K562 (cell line): ENCODE measurements at regions not wholly inside any gene's neighbourhood (a gene's known extent, or its start where the extent isn't known, plus 50 kb on each side); places are given as distances from the start of the nearest gene placed in this dataset.

Experiments
- ATAC-seq: fragments of 200-7000 bp; cut with Tn5 transposase; 3 replicates; pipeline ENCODE4 v1.9.1; 2020; ENCODE audit warnings: moderate library complexity
- BruUV-seq: library from RNA; stranded (reverse); fragments of 400-500 nt; replicated peaks from 2 replicates; lab custom pipeline; 2021; lab: Mats Ljungman, UMichigan
- CTCF ChIA-PET: fragments of 300-600 bp; formaldehyde crosslinking; extraction: SDS; loops from one replicate; lab custom pipeline; 2021; ENCODE audit warnings: low intra/inter-chr PET ratio; lab: Yijun Ruan, JAX
- POLR2A ChIA-PET: fragments of 300-600, 350-650 bp; sonication (Branson Sonifier 250); formaldehyde crosslinking; extraction: SDS; loops from one replicate; lab custom pipeline; 2021; ENCODE audit warnings: antibody characterized with exemption, inconsistent platforms; lab: Yijun Ruan, JAX
- DNase-seq, 4 experiments: peaks; one replicate each; pipeline versions ENCODE4 v3.0.0 to v3.0.0-alpha.2; 2011 to 2018; ENCODE audit warnings: low spot score in 3 of 4, mixed read lengths in 3 of 4; ENCODE audit errors: extremely low read depth in 1 of 4
- FAIRE-seq: peaks from 2 replicates; lab custom pipeline; 2011; peaks lifted over from hg19 to GRCh38; lab: Jason Lieb, UNC
- H2AFZ ChIP-seq: 2 replicates; pipeline ENCODE4 v1.6.0; 2011; ENCODE audit warnings: low read depth, low read length, control low read depth, inconsistent platforms
- H3K27ac ChIP-seq: fragments of 200-600 bp; 3 replicates; pipeline ENCODE4 v1.8.0; 2011; ENCODE audit warnings: low read depth, mild to moderate bottlenecking, control low read depth, inconsistent platforms, low read length, moderate library complexity, mixed read lengths; ENCODE audit errors: extremely low read depth
- H3K27me3 ChIP-seq, 2 experiments: fragments of 300-600 bp in 1 of 2; 2 replicates in 1 of 2; 3 replicates in 1 of 2; pipeline versions ENCODE4 v1.6.0 to v1.8.0; 2011; ENCODE audit warnings: inconsistent platforms in 2 of 2, low read length in 2 of 2, mild to moderate bottlenecking in 1 of 2, mixed read lengths in 1 of 2, moderate library complexity in 1 of 2; ENCODE audit not compliant: control insufficient read depth in 2 of 2, insufficient read depth in 2 of 2
- H3K36me3 ChIP-seq: fragments of 300-600 bp; 3 replicates; pipeline ENCODE4 v1.8.0; 2011; ENCODE audit warnings: mild to moderate bottlenecking, low read length, inconsistent platforms; ENCODE audit not compliant: control insufficient read depth, insufficient read depth
- H3K4me1 ChIP-seq, 2 experiments: fragments of 200-600 bp in 1 of 2; replicated peaks in 1 of 2; 2 replicates in 1 of 2; 3 replicates in 1 of 2; pipeline versions ENCODE4 v1.5.1 to v1.8.0; 2011; ENCODE audit warnings: inconsistent platforms in 2 of 2, low read length in 2 of 2, mild to moderate bottlenecking in 1 of 2, mixed read lengths in 1 of 2, moderate library complexity in 1 of 2; ENCODE audit not compliant: control insufficient read depth in 2 of 2, insufficient read depth in 2 of 2
- H3K4me2 ChIP-seq: 2 replicates; pipeline ENCODE4 v1.6.1; 2011; ENCODE audit warnings: low read length, control low read depth, inconsistent platforms, mixed read lengths; ENCODE audit not compliant: insufficient read depth
- H3K4me3 ChIP-seq: fragments of 200-600 bp; sonication (generic), shearing (Covaris generic); 2 replicates; pipeline ENCODE4 v1.5.1; 2016; ENCODE audit warnings: control low read depth, inconsistent platforms
- H3K79me2 ChIP-seq: fragments of 200-600 bp; 3 replicates; pipeline ENCODE4 v1.8.0; 2011; ENCODE audit warnings: low read length, inconsistent platforms; ENCODE audit not compliant: control insufficient read depth, insufficient read depth
- H3K9ac ChIP-seq, 2 experiments: 2 replicates each; pipeline versions ENCODE4 v1.6.0 to v1.6.1; 2011; ENCODE audit warnings: low read depth in 2 of 2, low read length in 2 of 2, control low read depth in 1 of 2, inconsistent platforms in 1 of 2, mild to moderate bottlenecking in 1 of 2, mixed read lengths in 1 of 2; ENCODE audit not compliant: insufficient read depth in 1 of 2
- H3K9me1 ChIP-seq: one replicate; pipeline ENCODE4 v1.6.0; 2011; ENCODE audit warnings: inconsistent platforms, mild to moderate bottlenecking, low read length, moderate library complexity; ENCODE audit not compliant: control insufficient read depth, insufficient read depth
- H3K9me3 ChIP-seq: replicated peaks from 2 replicates; pipeline ENCODE4 v1.5.1; 2011; ENCODE audit warnings: low read depth, low read length, inconsistent platforms; ENCODE audit not compliant: control insufficient read depth, insufficient read depth
- H4K20me1 ChIP-seq: replicated peaks from 2 replicates; pipeline ENCODE4 v1.6.1; 2011; ENCODE audit warnings: low read length, inconsistent platforms, mixed read lengths; ENCODE audit not compliant: control insufficient read depth, insufficient read depth
- CBX2 ChIP-seq: fragments of 200-600 bp; sonication (generic); IDR thresholded peaks from one replicate; pipeline ENCODE4 v1.6.1; 2012; ENCODE audit warnings: mild to moderate bottlenecking, low read length, inconsistent platforms; ENCODE audit not compliant: insufficient read depth, poor library complexity, severe bottlenecking
- GABPB1 ChIP-seq: sonication (generic); formaldehyde crosslinking; IDR thresholded peaks from 2 replicates; pipeline ENCODE4 v1.8.0; 2022; ENCODE audit warnings: mild to moderate bottlenecking, missing genetic modification reagents
- MECOM ChIP-seq: fragments of 250-450 bp; sonication (Bioruptor Pico); IDR thresholded peaks from 2 replicates; pipeline ENCODE4 v1.8.0; 2022; ENCODE audit warnings: inconsistent platforms
- MNT ChIP-seq, 2 experiments: fragments of 450-650 bp; conservative IDR thresholded peaks; 2 replicates each; pipeline ENCODE4 v1.6.1; 2017; ENCODE audit warnings: mild to moderate bottlenecking in 2 of 2, moderate library complexity in 2 of 2
- NFRKB ChIP-seq: fragments of 450-650 bp; IDR thresholded peaks from 2 replicates; pipeline ENCODE4 v1.6.1; 2016; ENCODE audit warnings: low read depth
- NR0B1 ChIP-seq: fragments of 450-650 bp; IDR thresholded peaks from one replicate; pipeline ENCODE4 v1.6.1; 2018; ENCODE audit warnings: mild to moderate bottlenecking, moderate library complexity; ENCODE audit not compliant: partially characterized antibody
- POLR2B ChIP-seq: fragments of 450-650 bp; IDR thresholded peaks from 2 replicates; pipeline ENCODE4 v1.6.1; 2018; ENCODE audit warnings: low read depth; ENCODE audit not compliant: partially characterized antibody
- RFX7 ChIP-seq: fragments of 250-450 bp; sonication (Bioruptor Pico); IDR thresholded peaks from 2 replicates; pipeline ENCODE4 v1.5.1; 2021; ENCODE audit warnings: mild to moderate bottlenecking
- U2AF2 ChIP-seq: fragments of 200-400 bp; formaldehyde crosslinking; optimal IDR thresholded peaks from 2 replicates; pipeline ENCODE3; 2017; ENCODE audit warnings: low read depth, mild to moderate bottlenecking, low read length
- USF1 ChIP-seq: sonication (generic); formaldehyde crosslinking; IDR thresholded peaks from 2 replicates; pipeline ENCODE4 v1.9.0; 2022; ENCODE audit warnings: mild to moderate bottlenecking, missing genetic modification reagents
- WGBS: fragments of 100-300 bp; shearing (Covaris generic); methylation state at CpG from one replicate; pipeline ENCODE4 v1.1.6; 2016; ENCODE audit warnings: low coverage, mixed read lengths; ENCODE audit not compliant: insufficient coverage; ENCODE audit errors: missing lambda C conversion rate; 5-methylcytosine and 5-hydroxymethylcytosine counted together
- in situ Hi-C: fragments of 300-500 bp; cut with MboI; formaldehyde crosslinking; loops from 4 replicates; pipeline ENCODE4 v1.15.0; 2018; ENCODE audit warnings: inconsistent platforms, mixed read lengths
- intact Hi-C: fragments of 100-400 bp; cut with micrococcal nuclease; formaldehyde crosslinking; loops from 2 replicates; pipeline ENCODE4 v1.14.2; 2022

GRCh38 chr5:2024986-2025721, 142.4 kb upstream of the IRX4 start:
- FAIRE-seq (no peak), DNase-seq (no peak), ATAC-seq (no peak)
- no TSS peak for BruUV-seq
- in situ Hi-C loops (no loop called here), intact Hi-C loops (no loop called here)
- H4K20me1 ChIP-seq, result no peaks in the 10 kb centered on the region
- H3K9me3 ChIP-seq, result no peaks in the 10 kb centered on the region
- ChIA-PET POLR2A (no interaction called here), CTCF (no interaction called here)
- H3K9ac ChIP-seq, result no peak overlapping the region
- H3K4me2 ChIP-seq, result no peak overlapping the region
- H3K36me3 ChIP-seq, result no peaks in the 10 kb centered on the region
- no peak overlapping the region for H3K4me3 ChIP-seq
- no peak overlapping the region for H2AFZ ChIP-seq
- WGBS, result 0% methylated on average over 13 of the region's 13 CpGs
- H3K27ac ChIP-seq, result no peak overlapping the region
- H3K4me1 ChIP-seq, result no peaks in the 10 kb centered on the region
- TF ChIP-seq USF1 (CRISPR knock-in tag) (no peak), POLR2B (no peak), CBX2 (no peak), MECOM (no peak)
- no peaks in the 10 kb centered on the region for H3K79me2 ChIP-seq
- peaks cover 0 to 21% of the 10 kb centered on the region in 2 experiments; a peak in 3 of 5 replicates for H3K27me3 ChIP-seq
- H3K9me1 ChIP-seq, result no peaks in the 10 kb centered on the region

GRCh38 chr5:2023196-2023595, 140.5 kb upstream of the IRX4 start:
- H3K36me3 ChIP-seq, result no peaks in the 10 kb centered on the region
- POLR2A ChIA-PET, result no interaction called here
- no peak overlapping the region for H3K4me2 ChIP-seq
- no peak for FAIRE-seq
- in situ Hi-C loops, result no loop called here
- no peak overlapping the region for H3K4me3 ChIP-seq
- ATAC-seq, result no peak
- no peaks in the 10 kb centered on the region for H4K20me1 ChIP-seq
- DNase-seq, result no peak
- 0% methylated on average over 3 of the region's 3 CpGs for WGBS
- CTCF ChIA-PET, result no interaction called here
- no peak overlapping the region for H3K9ac ChIP-seq
- BruUV-seq, result no TSS peak
- peaks cover 0 to 32% of the 10 kb centered on the region in 2 experiments; a peak in 3 of 5 replicates for H3K27me3 ChIP-seq
- no peaks in the 10 kb centered on the region for H3K4me1 ChIP-seq
- no peaks in the 10 kb centered on the region for H3K9me1 ChIP-seq
- intact Hi-C loops, result no loop called here
- H3K79me2 ChIP-seq, result no peaks in the 10 kb centered on the region
- no peak overlapping the region for H2AFZ ChIP-seq
- H3K9me3 ChIP-seq, result no peaks in the 10 kb centered on the region
- no peak overlapping the region for H3K27ac ChIP-seq
- no peak for TF ChIP-seq U2AF2
- TF ChIP-seq NFRKB, result no peak
- TF ChIP-seq NR0B1, result no peak
- TF ChIP-seq GABPB1, result no peak
- no peak for TF ChIP-seq RFX7 (CRISPR knock-in tag)
- TF ChIP-seq MNT (conservative IDR thresholded peaks at IDR 0.05), result no peak
